ENCODE measurements at regions not wholly inside any gene's neighbourhood (a gene's known extent, or its start where the extent isn't known, plus 50 kb on each side); places are given as distances from the start of the nearest gene placed in this dataset.

DNA sequence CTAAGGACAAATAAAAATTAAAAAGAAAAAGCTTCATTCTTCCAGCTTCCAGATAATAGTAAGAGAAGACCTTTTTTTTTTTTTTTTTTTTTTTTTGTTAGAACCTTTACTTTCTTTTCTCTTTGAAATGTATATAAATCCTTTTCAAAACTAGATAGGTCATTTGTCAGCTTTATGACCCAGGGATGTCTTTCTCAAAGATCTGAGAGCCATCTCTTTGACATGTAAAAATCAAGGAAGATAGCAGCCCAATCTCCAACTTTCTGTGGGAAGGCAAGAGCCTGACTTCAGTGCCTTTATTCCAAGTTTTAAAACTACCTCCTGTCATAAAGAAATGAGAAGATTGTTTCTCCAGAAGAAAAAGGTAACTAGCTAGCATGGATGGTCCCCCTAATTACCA, 203.3 kb upstream of the LRFN5 start:
- Histone ChIP-seq H3K4me1 (ENCODE audit: control insufficient read depth in 4 of 4, insufficient read depth in 4 of 4, low read length in 3 of 4) (no peaks in the 10 kb centered on the region), H3K9me3 (ENCODE audit: control insufficient read depth in 4 of 4, low read length in 3 of 4) (no peaks in the 10 kb centered on the region), H3K4me3 (ENCODE audit: low read depth in 1 of 3, low read length in 3 of 3) (no peak overlapping the region), H3K27ac (ENCODE audit: low read depth in 1 of 2, low read length in 2 of 2) (no peak overlapping the region), H3K36me3 (ENCODE audit: control insufficient read depth in 4 of 4, insufficient read depth in 3 of 4, low read depth in 1 of 4, low read length in 3 of 4) (no peaks in the 10 kb centered on the region), H3K9ac (ENCODE audit: low read depth in 1 of 2, low read length in 2 of 2) (no peak overlapping the region), H3K27me3 (ENCODE audit: control insufficient read depth in 4 of 4, insufficient read depth in 4 of 4, low read length in 3 of 4) (no peaks in the 10 kb centered on the region)
- TF ChIP-seq, protein P1, sequence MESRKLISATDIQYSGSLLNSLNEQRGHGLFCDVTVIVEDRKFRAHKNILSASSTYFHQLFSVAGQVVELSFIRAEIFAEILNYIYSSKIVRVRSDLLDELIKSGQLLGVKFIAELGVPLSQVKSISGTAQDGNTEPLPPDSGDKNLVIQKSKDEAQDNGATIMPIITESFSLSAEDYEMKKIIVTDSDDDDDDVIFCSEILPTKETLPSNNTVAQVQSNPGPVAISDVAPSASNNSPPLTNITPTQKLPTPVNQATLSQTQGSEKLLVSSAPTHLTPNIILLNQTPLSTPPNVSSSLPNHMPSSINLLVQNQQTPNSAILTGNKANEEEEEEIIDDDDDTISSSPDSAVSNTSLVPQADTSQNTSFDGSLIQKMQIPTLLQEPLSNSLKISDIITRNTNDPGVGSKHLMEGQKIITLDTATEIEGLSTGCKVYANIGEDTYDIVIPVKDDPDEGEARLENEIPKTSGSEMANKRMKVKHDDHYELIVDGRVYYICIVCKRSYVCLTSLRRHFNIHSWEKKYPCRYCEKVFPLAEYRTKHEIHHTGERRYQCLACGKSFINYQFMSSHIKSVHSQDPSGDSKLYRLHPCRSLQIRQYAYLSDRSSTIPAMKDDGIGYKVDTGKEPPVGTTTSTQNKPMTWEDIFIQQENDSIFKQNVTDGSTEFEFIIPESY (IDR thresholded peaks at IDR 0.05): no peak
- TF ChIP-seq, protein P2, sequence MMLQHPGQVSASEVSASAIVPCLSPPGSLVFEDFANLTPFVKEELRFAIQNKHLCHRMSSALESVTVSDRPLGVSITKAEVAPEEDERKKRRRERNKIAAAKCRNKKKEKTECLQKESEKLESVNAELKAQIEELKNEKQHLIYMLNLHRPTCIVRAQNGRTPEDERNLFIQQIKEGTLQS (IDR thresholded peaks at IDR 0.05): no peak
- TF ChIP-seq RXRA (IDR thresholded peaks at IDR 0.05): no peak
- TF ChIP-seq NR2F2 (IDR thresholded peaks at IDR 0.05): no peak
- TF ChIP-seq JUND (IDR thresholded peaks at IDR 0.05): no peak
- TF ChIP-seq FOXA2 (IDR thresholded peaks at IDR 0.05): no peak
- TF ChIP-seq FOXA1 (IDR thresholded peaks at IDR 0.05): no peak
- TF ChIP-seq SP1 (IDR thresholded peaks at IDR 0.05): no peak
- TF ChIP-seq, protein P3, sequence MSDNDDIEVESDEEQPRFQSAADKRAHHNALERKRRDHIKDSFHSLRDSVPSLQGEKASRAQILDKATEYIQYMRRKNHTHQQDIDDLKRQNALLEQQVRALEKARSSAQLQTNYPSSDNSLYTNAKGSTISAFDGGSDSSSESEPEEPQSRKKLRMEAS (IDR thresholded peaks at IDR 0.05): no peak
- TF ChIP-seq, protein P4, sequence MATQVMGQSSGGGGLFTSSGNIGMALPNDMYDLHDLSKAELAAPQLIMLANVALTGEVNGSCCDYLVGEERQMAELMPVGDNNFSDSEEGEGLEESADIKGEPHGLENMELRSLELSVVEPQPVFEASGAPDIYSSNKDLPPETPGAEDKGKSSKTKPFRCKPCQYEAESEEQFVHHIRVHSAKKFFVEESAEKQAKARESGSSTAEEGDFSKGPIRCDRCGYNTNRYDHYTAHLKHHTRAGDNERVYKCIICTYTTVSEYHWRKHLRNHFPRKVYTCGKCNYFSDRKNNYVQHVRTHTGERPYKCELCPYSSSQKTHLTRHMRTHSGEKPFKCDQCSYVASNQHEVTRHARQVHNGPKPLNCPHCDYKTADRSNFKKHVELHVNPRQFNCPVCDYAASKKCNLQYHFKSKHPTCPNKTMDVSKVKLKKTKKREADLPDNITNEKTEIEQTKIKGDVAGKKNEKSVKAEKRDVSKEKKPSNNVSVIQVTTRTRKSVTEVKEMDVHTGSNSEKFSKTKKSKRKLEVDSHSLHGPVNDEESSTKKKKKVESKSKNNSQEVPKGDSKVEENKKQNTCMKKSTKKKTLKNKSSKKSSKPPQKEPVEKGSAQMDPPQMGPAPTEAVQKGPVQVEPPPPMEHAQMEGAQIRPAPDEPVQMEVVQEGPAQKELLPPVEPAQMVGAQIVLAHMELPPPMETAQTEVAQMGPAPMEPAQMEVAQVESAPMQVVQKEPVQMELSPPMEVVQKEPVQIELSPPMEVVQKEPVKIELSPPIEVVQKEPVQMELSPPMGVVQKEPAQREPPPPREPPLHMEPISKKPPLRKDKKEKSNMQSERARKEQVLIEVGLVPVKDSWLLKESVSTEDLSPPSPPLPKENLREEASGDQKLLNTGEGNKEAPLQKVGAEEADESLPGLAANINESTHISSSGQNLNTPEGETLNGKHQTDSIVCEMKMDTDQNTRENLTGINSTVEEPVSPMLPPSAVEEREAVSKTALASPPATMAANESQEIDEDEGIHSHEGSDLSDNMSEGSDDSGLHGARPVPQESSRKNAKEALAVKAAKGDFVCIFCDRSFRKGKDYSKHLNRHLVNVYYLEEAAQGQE (IDR thresholded peaks at IDR 0.05): no peak
- TF ChIP-seq YY1 (IDR thresholded peaks at IDR 0.05): no peak
- no peak for TF ChIP-seq HNF4G (IDR thresholded peaks at IDR 0.05)
- TF ChIP-seq EGR1 (IDR thresholded peaks at IDR 0.05; ENCODE audit: low read depth in 2 of 2): no peak
- no peak for DNase-seq (ENCODE audit: low spot score)

DNA sequence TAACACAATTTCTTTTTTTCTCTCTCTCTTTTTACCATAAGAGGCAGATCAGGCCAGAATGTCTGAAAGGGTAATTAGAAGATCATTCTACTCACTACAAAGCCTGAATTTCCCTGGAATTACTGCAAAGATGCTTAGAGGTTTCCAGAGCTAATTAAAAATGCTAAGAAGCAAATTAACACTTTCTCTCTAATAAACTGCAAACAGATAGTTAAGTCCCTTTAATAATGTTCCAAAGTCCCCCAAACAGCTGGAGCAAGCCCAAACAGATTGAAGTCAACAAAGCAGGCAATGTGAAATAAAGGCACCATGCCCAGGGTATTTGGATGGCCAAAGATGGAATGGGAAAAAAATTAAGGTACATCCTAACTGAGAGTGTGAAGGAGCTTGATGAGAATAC, 208.8 kb upstream of the LRFN5 start:
- Histone ChIP-seq H3K9ac (ENCODE audit: low read depth in 1 of 2, low read length in 2 of 2) (no peak overlapping the region), H3K9me3 (ENCODE audit: control insufficient read depth in 4 of 4, low read length in 3 of 4) (no peaks in the 10 kb centered on the region), H3K36me3 (ENCODE audit: control insufficient read depth in 4 of 4, insufficient read depth in 3 of 4, low read depth in 1 of 4, low read length in 3 of 4) (no peaks in the 10 kb centered on the region), H3K27me3 (ENCODE audit: control insufficient read depth in 4 of 4, insufficient read depth in 4 of 4, low read length in 3 of 4) (no peaks in the 10 kb centered on the region), H3K4me1 (ENCODE audit: control insufficient read depth in 4 of 4, insufficient read depth in 4 of 4, low read length in 3 of 4) (no peaks in the 10 kb centered on the region), H3K4me3 (ENCODE audit: low read depth in 1 of 3, low read length in 3 of 3) (no peak overlapping the region), H3K27ac (ENCODE audit: low read depth in 1 of 2, low read length in 2 of 2) (no peak overlapping the region)
- DNase-seq (ENCODE audit: low spot score): no peak
- no peak for TF ChIP-seq TAF1 (conservative IDR thresholded peaks at IDR 0.05)
- TF ChIP-seq, protein P1 (IDR thresholded peaks at IDR 0.05): no peak
